ENCODE measurements at regions not wholly inside any gene's neighbourhood (a gene's known extent, or its start where the extent isn't known, plus 50 kb on each side); places are given as distances from the start of the nearest gene placed in this dataset.
"Not testable (repeated sequence)": the region's sequence is repeated elsewhere in the genome, so short reads cannot be mapped to it uniquely, and the experiment has no call there.

DNA sequence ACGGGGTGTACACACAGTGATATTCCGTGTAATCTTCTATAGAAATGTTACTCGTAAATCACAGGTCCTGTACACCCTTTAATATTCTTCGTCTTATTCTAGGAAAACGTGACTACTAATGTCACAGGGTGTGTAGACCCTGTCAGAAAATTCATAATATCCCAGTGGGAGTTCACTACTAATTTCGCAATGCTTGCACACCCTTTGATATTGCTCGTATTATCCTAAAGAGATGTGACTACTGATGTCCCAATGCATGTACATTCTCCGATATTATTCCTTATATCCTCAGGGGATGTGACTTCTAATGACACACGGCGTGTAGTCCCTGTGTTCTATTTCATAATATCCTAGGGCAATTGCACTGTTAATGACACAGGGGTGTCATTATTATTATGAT, 132.7 kb downstream of the ADRA2C start:
- TF ChIP-seq, protein P1, sequence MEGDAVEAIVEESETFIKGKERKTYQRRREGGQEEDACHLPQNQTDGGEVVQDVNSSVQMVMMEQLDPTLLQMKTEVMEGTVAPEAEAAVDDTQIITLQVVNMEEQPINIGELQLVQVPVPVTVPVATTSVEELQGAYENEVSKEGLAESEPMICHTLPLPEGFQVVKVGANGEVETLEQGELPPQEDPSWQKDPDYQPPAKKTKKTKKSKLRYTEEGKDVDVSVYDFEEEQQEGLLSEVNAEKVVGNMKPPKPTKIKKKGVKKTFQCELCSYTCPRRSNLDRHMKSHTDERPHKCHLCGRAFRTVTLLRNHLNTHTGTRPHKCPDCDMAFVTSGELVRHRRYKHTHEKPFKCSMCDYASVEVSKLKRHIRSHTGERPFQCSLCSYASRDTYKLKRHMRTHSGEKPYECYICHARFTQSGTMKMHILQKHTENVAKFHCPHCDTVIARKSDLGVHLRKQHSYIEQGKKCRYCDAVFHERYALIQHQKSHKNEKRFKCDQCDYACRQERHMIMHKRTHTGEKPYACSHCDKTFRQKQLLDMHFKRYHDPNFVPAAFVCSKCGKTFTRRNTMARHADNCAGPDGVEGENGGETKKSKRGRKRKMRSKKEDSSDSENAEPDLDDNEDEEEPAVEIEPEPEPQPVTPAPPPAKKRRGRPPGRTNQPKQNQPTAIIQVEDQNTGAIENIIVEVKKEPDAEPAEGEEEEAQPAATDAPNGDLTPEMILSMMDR (IDR thresholded peaks at IDR 0.05): not testable (repeated sequence)
- not testable (repeated sequence) for TF ChIP-seq POLR2A (IDR thresholded peaks at IDR 0.05)

All from right lobe of liver (tissue), 4 donors.